Osteoblast (primary cell): ENCODE measurements at regions not wholly inside any gene's neighbourhood (a gene's known extent, or its start where the extent isn't known, plus 50 kb on each side); places are given as distances from the start of the nearest gene placed in this dataset.

Experiments used
- DNase-seq: peaks from one replicate; pipeline ENCODE4 v3.0.0; 2011; ENCODE audit warnings: low spot score, mixed read lengths; ENCODE audit not compliant: insufficient read length; ENCODE audit errors: missing footprints
- H2AFZ ChIP-seq: 2 replicates; pipeline ENCODE4 v1.6.0; 2011; ENCODE audit warnings: mild to moderate bottlenecking, low read length
- H3K27ac ChIP-seq: 2 replicates; pipeline ENCODE4 v1.5.1; 2011; ENCODE audit warnings: mild to moderate bottlenecking, low read depth, low read length, moderate library complexity
- H3K27me3 ChIP-seq: 2 replicates; pipeline ENCODE4 v1.6.0; 2012; ENCODE audit warnings: mild to moderate bottlenecking, control low read depth, inconsistent platforms, low read length, moderate library complexity; ENCODE audit not compliant: insufficient read depth
- H3K36me3 ChIP-seq: 2 replicates; pipeline ENCODE4 v1.5.1; 2011; ENCODE audit warnings: mild to moderate bottlenecking, low read length, control low read depth, moderate library complexity; ENCODE audit not compliant: insufficient read depth
- H3K4me1 ChIP-seq: 2 replicates; pipeline ENCODE4 v1.5.1; 2011; ENCODE audit warnings: mild to moderate bottlenecking, low read length, control low read depth, moderate library complexity; ENCODE audit not compliant: insufficient read depth
- H3K4me2 ChIP-seq: 2 replicates; pipeline ENCODE4 v1.6.0; 2011; ENCODE audit warnings: mild to moderate bottlenecking, low read length; ENCODE audit not compliant: insufficient read depth
- H3K4me3 ChIP-seq: fragments of 200-600 bp; sonication (generic); 3 replicates; pipeline ENCODE4 v1.5.1; 2012; ENCODE audit warnings: mild to moderate bottlenecking, low read length, inconsistent platforms; ENCODE audit not compliant: insufficient read depth
- H3K79me2 ChIP-seq: 2 replicates; pipeline ENCODE4 v1.6.0; 2012; ENCODE audit warnings: mild to moderate bottlenecking, low read length, control low read depth, inconsistent platforms; ENCODE audit not compliant: insufficient read depth
- H3K9me3 ChIP-seq: 2 replicates; pipeline ENCODE4 v1.5.1; 2011; ENCODE audit warnings: low read depth, low read length, control low read depth
- H4K20me1 ChIP-seq: 2 replicates; pipeline ENCODE4 v1.6.0; 2012; ENCODE audit warnings: mild to moderate bottlenecking, low read length, control low read depth; ENCODE audit not compliant: insufficient read depth
- CTCF ChIP-seq: IDR thresholded peaks from 2 replicates; pipeline ENCODE4 v1.5.1; 2011; ENCODE audit warnings: mild to moderate bottlenecking, low read depth, low read length, moderate library complexity; ENCODE audit errors: extremely low read depth

DNA sequence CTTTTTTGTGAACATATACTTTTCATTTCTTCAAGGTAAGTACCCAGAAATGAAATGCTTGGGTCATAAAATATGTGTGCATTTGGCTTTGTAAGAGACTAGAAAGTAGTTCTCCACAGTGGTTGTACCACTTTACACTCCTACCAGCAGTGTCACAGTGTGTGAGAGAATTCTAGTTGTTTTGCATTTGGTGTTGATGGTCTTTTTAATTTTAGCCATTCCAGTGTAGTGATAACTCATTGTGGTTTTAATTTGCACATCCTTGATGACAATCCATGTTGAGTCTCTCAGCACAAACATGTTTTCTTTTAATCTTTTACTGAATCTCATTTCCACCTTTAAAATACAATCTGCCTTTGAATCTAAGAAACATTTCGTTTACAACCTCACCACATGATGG, 402.5 kb upstream of the ETAA1 start:
- H3K9me3 ChIP-seq, result no peaks in the 10 kb centered on the region
- no peak for TF ChIP-seq CTCF
- no peak overlapping the region for H3K27ac ChIP-seq
- H3K4me3 ChIP-seq, result no peak overlapping the region
- no peaks in the 10 kb centered on the region for H3K79me2 ChIP-seq
- no peaks in the 10 kb centered on the region for H3K36me3 ChIP-seq
- H3K4me1 ChIP-seq, result no peaks in the 10 kb centered on the region
- no peak overlapping the region for H3K4me2 ChIP-seq
- H2AFZ ChIP-seq, result no peak overlapping the region
- H4K20me1 ChIP-seq, result no peaks in the 10 kb centered on the region
- H3K27me3 ChIP-seq, result no peaks in the 10 kb centered on the region
- DNase-seq, result no peak

DNA sequence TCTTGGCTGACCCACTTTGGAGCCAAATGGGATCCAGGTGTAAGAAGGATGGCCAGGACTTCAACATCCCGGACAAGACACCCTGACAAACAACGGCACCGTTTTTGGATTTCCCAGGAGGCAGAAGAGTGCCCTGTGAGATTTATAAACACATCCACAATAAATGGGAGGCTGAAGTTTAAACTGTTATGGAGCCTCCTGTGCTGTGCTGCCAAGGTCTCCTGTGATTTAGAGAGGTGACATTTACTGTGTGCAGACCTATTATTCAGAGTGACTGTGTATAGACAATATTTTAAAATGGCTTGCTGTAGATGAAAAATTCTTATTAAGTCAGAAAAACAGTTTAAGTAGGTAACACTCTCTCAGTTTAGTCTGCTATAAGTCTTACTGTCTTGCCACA, 401.5 kb upstream of the ETAA1 start:
- H3K36me3 ChIP-seq, result no peaks in the 10 kb centered on the region
- no peaks in the 10 kb centered on the region for H3K9me3 ChIP-seq
- H3K79me2 ChIP-seq, result no peaks in the 10 kb centered on the region
- no peak overlapping the region for H2AFZ ChIP-seq
- no peaks in the 10 kb centered on the region for H3K4me1 ChIP-seq
- no peaks in the 10 kb centered on the region for H3K27me3 ChIP-seq
- H3K4me2 ChIP-seq, result no peak overlapping the region
- no peak for DNase-seq
- no peak for TF ChIP-seq CTCF
- no peak overlapping the region for H3K27ac ChIP-seq
- no peak overlapping the region for H3K4me3 ChIP-seq
- no peaks in the 10 kb centered on the region for H4K20me1 ChIP-seq

- TF ChIP-seq CTCF, result no peak
- H3K36me3 ChIP-seq, result no peaks in the 10 kb centered on the region
- no peak overlapping the region for H3K4me2 ChIP-seq
- no peaks in the 10 kb centered on the region for H3K4me1 ChIP-seq
- no peak overlapping the region for H3K27ac ChIP-seq
- no peaks in the 10 kb centered on the region for H3K79me2 ChIP-seq
- H3K9me3 ChIP-seq, result no peaks in the 10 kb centered on the region
- no peak overlapping the region for H3K4me3 ChIP-seq
- H2AFZ ChIP-seq, result no peak overlapping the region
- no peaks in the 10 kb centered on the region for H3K27me3 ChIP-seq
- H4K20me1 ChIP-seq, result no peaks in the 10 kb centered on the region
- DNase-seq, result no peak
Observed at GRCh38 chr2:67002618-67003371, 394.3 kb upstream of the ETAA1 start.

DNA sequence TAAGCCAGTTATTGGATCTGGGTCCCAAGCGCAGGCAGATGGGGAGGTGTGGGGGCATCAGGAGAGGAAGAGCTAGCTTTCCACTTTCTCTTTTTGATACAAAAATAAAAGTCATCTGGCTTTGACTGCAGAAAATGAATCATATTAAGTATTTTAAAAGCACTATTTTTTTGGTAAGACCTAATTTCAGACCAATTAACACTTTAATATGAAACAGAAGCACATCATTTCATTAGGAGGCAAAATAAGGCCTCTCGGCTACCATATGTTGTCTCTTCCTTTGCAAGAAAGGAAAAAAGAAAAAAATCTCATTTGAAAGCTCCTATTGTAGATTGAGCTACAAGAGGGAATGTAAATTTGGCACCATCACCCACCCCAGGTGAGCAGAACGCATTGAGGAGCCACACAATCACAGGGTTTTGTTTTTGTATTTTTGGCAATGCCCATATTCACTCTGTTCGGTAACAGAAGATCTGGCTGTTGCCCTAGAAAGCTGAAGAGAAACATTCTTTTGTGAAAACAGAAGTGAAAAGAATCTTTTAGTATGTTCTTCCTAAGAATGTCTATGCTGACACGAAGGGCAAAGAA, 390.7 kb upstream of the ETAA1 start:
- no peak for DNase-seq
- no peaks in the 10 kb centered on the region for H3K79me2 ChIP-seq
- no peak overlapping the region for H2AFZ ChIP-seq
- no peak overlapping the region for H3K4me3 ChIP-seq
- H3K36me3 ChIP-seq, result no peaks in the 10 kb centered on the region
- no peak for TF ChIP-seq CTCF
- H3K4me1 ChIP-seq, result no peaks in the 10 kb centered on the region
- no peak overlapping the region for H3K27ac ChIP-seq
- H4K20me1 ChIP-seq, result no peaks in the 10 kb centered on the region
- H3K4me2 ChIP-seq, result no peak overlapping the region
- H3K9me3 ChIP-seq, result no peaks in the 10 kb centered on the region
- H3K27me3 ChIP-seq, result no peaks in the 10 kb centered on the region
